Left lobe of liver (tissue), 2 donors: ENCODE measurements at regions not wholly inside any gene's neighbourhood (a gene's known extent, or its start where the extent isn't known, plus 50 kb on each side); places are given as distances from the start of the nearest gene placed in this dataset.

Source experiments
- ATAC-seq: fragments of 200-7000 bp; cut with Tn5 transposase; one replicate; pipeline ENCODE4 v1.9.1; 2020; ENCODE audit warnings: mild to moderate bottlenecking, moderate library complexity
- DNase-seq: peaks from one replicate; pipeline ENCODE4 v3.0.0-alpha.2; 2020; ENCODE audit warnings: low spot score
- donor health status: DM: no; HTN: no; CAD: no; lungs with moderate emphysema.
- donor health status: DM: no; HTN: yes; CAD: no.

DNA sequence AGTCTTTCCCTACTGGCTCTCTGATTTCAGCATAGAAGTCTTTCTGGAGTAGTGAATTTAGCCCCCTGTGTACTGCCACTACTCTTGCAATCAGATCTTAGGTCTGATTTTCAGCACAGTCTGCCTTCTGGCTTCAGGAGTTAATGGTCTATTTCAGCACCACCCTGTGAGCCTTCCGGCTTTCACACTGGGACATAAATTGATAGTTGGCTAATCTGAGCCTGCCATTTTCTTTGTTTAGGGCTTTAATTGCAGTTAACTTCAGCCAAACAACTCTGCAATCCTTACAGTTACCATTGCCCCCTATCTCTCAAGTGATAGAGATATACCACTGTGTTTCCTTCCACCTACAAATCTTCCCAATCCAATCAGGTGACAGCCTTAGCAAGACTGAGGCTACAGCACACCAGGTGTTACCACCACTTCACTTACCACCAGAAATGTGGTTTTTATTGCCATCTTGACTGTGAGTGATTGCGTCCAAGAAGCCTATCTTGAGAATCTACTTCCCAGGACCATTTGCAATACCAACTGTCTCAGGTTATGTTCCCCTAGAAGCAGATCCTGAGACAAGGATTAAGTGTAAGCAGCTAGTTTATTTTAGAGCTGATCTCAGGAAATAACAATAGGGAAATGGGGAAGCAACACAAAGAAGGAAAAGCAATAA is 51.9 kb upstream of the NEK6 start:
- no peak for DNase-seq
- ATAC-seq = no peak

- DNase-seq (no peak), ATAC-seq (no peak)
Measured at GRCh38 chr9:124206391-124206790, 51.4 kb upstream of the NEK6 start.
